Natural killer cell (primary cell): ENCODE measurements at regions not wholly inside any gene's neighbourhood (a gene's known extent, or its start where the extent isn't known, plus 50 kb on each side); places are given as distances from the start of the nearest gene placed in this dataset.

Experiments used
- ATAC-seq, 3 donors: fragments of 150-1000 bp in 2 of 3; fragments of 200-7000 bp in 1 of 3; cut with Tn5 transposase; 1 replicate in 1 of 3; 2 replicates in 2 of 3; pipeline ENCODE4 v1.10.0; 2021; ENCODE audit warnings: mild to moderate bottlenecking in 2 of 3, moderate library complexity in 2 of 3
- DNase-seq, 2 donors: peaks; one replicate each; pipeline versions ENCODE4 v3.0.0 to v3.0.0-alpha.2; 2013 to 2021; ENCODE audit warnings: mixed read lengths in 1 of 2
- H3K27ac ChIP-seq: one replicate; pipeline ENCODE4 v1.5.1; 2013; ENCODE audit warnings: mild to moderate bottlenecking, low read length
- H3K27me3 ChIP-seq: one replicate; pipeline ENCODE4 v1.6.1; 2013; ENCODE audit warnings: low read length; ENCODE audit not compliant: control insufficient read depth, insufficient read depth
- H3K36me3 ChIP-seq: one replicate; pipeline ENCODE4 v1.6.1; 2013; ENCODE audit warnings: low read length; ENCODE audit not compliant: control insufficient read depth, insufficient read depth
- H3K4me1 ChIP-seq: one replicate; pipeline ENCODE4 v1.6.1; 2013; ENCODE audit warnings: low read length; ENCODE audit not compliant: control insufficient read depth, insufficient read depth
- H3K4me3 ChIP-seq: one replicate; pipeline ENCODE4 v1.5.1; 2013; ENCODE audit warnings: low read length
- H3K9me3 ChIP-seq: one replicate; pipeline ENCODE4 v1.6.1; 2013; ENCODE audit warnings: low read length; ENCODE audit not compliant: control insufficient read depth, insufficient read depth
- H3K27ac Mint-ChIP-seq, 2 donors: one replicate each; pipeline ENCODE4 v1.8.0; 2022; ENCODE audit warnings: mild to moderate bottlenecking in 2 of 2, mixed read lengths in 2 of 2, moderate library complexity in 1 of 2
- H3K27me3 Mint-ChIP-seq, 2 donors: one replicate each; pipeline ENCODE4 v1.8.0; 2022; ENCODE audit warnings: low read depth in 2 of 2, mixed read lengths in 2 of 2
- H3K36me3 Mint-ChIP-seq: one replicate; pipeline ENCODE4 v1.8.0; 2022; ENCODE audit warnings: mixed read lengths
- H3K4me1 Mint-ChIP-seq, 2 donors: one replicate each; pipeline ENCODE4 v1.8.0; 2022; ENCODE audit warnings: mixed read lengths in 2 of 2
- H3K4me3 Mint-ChIP-seq: one replicate; pipeline ENCODE4 v1.8.0; 2022; ENCODE audit warnings: mild to moderate bottlenecking, moderate library complexity, mixed read lengths
- H3K9me3 Mint-ChIP-seq, 2 donors: one replicate each; pipeline ENCODE4 v1.8.0; 2022; ENCODE audit warnings: mixed read lengths in 2 of 2
- CTCF ChIP-seq: fragments of 200-600 bp; IDR thresholded peaks from one replicate; pipeline ENCODE4 v1.8.0; 2022; ENCODE audit warnings: antibody characterized with exemption
- WGBS: methylation state at CpG from one replicate; pipeline ENCODE4 v1.1.7; 2013; ENCODE audit warnings: missing lambda C conversion rate; ENCODE audit not compliant: insufficient coverage; 5-methylcytosine and 5-hydroxymethylcytosine counted together
- intact Hi-C: fragments of 100-400 bp; cut with micrococcal nuclease; formaldehyde crosslinking; loops from one replicate; pipeline ENCODE4 v1.14.2; 2022

GRCh38 chr2:16394986-16395550, 270.6 kb downstream of the CYRIA start:
- WGBS: 50% methylated on average over 3 of the region's 3 CpGs
- intact Hi-C loops: no loop called here
- Histone ChIP-seq H3K9me3 (no peaks in the 10 kb centered on the region), H3K27me3 (no peaks in the 10 kb centered on the region), H3K36me3 (no peaks in the 10 kb centered on the region), H3K27ac (no peak overlapping the region), H3K4me1 (no peaks in the 10 kb centered on the region), H3K4me3 (no peak overlapping the region)
- H3K9me3 Mint-ChIP-seq: no peaks in the 10 kb centered on the region
- H3K4me3 Mint-ChIP-seq: no peak overlapping the region
- DNase-seq (no peak), ATAC-seq (peak in 1 of 3 donors; percentile 10)
- no peak overlapping the region for H3K27ac Mint-ChIP-seq
- no peak for TF ChIP-seq CTCF
- H3K36me3 Mint-ChIP-seq: no peaks in the 10 kb centered on the region
- H3K4me1 Mint-ChIP-seq: no peaks in the 10 kb centered on the region
- H3K27me3 Mint-ChIP-seq: no peaks in the 10 kb centered on the region

- ATAC-seq (peak in 1 of 3 donors; percentile 19), DNase-seq (no peak)
- Mint-ChIP-seq H3K4me3 (no peak overlapping the region), H3K4me1 (no peaks in the 10 kb centered on the region), H3K9me3 (no peaks in the 10 kb centered on the region), H3K27ac (no peak overlapping the region), H3K36me3 (no peaks in the 10 kb centered on the region), H3K27me3 (no peaks in the 10 kb centered on the region)
- WGBS: 84% methylated on average over 15 of the region's 15 CpGs
- Histone ChIP-seq H3K36me3 (no peaks in the 10 kb centered on the region), H3K4me3 (no peak overlapping the region), H3K27me3 (no peaks in the 10 kb centered on the region), H3K9me3 (no peaks in the 10 kb centered on the region), H3K4me1 (no peaks in the 10 kb centered on the region), H3K27ac (no peak overlapping the region)
- intact Hi-C loops: no loop called here
- no peak for TF ChIP-seq CTCF
Measured at GRCh38 chr2:16394072-16394985, 271.3 kb downstream of the CYRIA start.

GRCh38 chr2:16393500-16394071, 272.0 kb downstream of the CYRIA start:
- Mint-ChIP-seq H3K27ac (no peak overlapping the region), H3K36me3 (no peaks in the 10 kb centered on the region), H3K4me3 (no peak overlapping the region), H3K9me3 (no peaks in the 10 kb centered on the region), H3K27me3 (no peaks in the 10 kb centered on the region), H3K4me1 (no peaks in the 10 kb centered on the region)
- Histone ChIP-seq H3K36me3 (no peaks in the 10 kb centered on the region), H3K27me3 (no peaks in the 10 kb centered on the region), H3K27ac (no peak overlapping the region), H3K9me3 (no peaks in the 10 kb centered on the region), H3K4me1 (no peaks in the 10 kb centered on the region), H3K4me3 (no peak overlapping the region)
- 90% methylated on average over 8 of the region's 8 CpGs for WGBS
- no peak for TF ChIP-seq CTCF
- intact Hi-C loops: no loop called here
- ATAC-seq (no peak), DNase-seq (no peak)
